HG03354 (cell line): ENCODE measurements at regions not wholly inside any gene's neighbourhood (a gene's known extent, or its start where the extent isn't known, plus 50 kb on each side); places are given as distances from the start of the nearest gene placed in this dataset.
A peak's percentile ranks its signal among the peaks of the same experiment; 100 is the strongest.
"Not testable (repeated sequence)": the region's sequence is repeated elsewhere in the genome, so short reads cannot be mapped to it uniquely, and the experiment has no call there.

ENCODE experiments used
- ATAC-seq: cut with Tn5 transposase; IDR thresholded peaks from one replicate; pipeline ENCODE4 v1.9.1; 2021; ENCODE audit warnings: mild to moderate bottlenecking; ENCODE audit not compliant: unreplicated experiment, poor library complexity, severe bottlenecking

DNA sequence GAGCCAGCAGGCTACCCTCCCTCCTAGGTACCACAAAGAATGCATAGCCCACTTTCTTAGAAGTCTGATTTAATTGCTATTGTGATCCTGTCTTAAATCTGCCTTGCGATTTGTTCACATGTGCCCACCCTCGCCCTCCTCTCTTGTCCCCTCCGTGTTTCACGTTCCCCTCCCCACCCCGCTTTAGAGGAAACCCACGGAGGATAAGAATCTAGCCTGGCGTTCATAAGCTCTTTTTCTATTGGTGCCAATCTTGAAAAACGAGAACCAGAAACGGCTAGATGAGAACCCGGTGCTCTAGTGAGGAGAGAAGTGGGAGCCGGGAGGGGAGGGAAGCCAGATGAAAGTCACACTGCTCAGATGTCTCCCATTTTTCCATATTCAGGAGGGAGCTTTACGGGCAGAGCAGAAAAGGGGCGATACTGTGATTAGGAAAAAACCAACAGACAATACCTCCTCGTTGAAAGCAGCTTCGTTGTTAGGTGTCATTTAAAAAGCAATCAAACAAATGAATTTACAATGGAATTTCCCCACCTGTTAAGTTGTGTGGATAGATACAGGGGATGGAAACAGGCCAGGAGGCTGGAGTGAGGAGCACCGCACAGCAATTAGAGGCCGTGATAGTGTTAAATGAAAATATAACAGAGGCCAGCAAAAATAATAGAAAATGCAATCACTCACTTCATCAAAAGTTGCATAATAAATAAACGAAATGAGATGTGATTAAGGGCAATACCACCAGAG is 272.1 kb downstream of the GATA3 start:
- no peak for ATAC-seq

DNA sequence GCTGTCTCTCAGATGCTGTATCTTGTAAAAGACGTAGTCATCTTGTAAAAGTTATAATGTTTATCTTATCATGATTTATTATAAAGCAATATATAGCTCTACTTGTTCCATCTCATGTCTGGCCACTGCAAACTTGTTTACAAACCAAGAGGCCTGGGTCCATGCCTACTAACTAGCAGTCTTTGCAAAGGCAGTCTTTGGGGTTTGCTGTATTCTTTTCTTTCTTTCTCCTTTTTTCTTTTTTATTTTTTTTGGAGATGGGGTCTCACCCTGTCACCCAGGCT is 272.6 kb downstream of the GATA3 start:
- no peak for ATAC-seq

DNA sequence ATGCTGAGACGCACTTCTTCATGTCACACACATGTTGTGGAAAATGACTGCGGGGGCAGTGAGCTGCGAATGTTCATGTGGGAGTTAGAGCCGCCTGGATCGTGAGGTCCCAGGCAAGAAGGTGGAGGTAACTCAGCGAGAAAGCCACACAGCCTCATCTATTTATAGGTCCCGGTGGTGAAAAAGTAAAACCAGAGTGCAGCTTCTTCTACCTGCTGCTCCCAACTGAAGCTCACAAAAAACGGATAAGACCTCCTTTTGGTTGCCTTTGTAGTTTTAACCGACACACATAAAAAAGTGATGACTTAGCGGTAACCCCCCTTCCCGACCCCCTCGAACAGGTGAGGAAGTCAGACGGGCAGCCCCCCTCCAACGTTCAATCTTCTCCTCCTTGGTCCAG is 276.9 kb downstream of the GATA3 start:
- no peak for ATAC-seq

DNA sequence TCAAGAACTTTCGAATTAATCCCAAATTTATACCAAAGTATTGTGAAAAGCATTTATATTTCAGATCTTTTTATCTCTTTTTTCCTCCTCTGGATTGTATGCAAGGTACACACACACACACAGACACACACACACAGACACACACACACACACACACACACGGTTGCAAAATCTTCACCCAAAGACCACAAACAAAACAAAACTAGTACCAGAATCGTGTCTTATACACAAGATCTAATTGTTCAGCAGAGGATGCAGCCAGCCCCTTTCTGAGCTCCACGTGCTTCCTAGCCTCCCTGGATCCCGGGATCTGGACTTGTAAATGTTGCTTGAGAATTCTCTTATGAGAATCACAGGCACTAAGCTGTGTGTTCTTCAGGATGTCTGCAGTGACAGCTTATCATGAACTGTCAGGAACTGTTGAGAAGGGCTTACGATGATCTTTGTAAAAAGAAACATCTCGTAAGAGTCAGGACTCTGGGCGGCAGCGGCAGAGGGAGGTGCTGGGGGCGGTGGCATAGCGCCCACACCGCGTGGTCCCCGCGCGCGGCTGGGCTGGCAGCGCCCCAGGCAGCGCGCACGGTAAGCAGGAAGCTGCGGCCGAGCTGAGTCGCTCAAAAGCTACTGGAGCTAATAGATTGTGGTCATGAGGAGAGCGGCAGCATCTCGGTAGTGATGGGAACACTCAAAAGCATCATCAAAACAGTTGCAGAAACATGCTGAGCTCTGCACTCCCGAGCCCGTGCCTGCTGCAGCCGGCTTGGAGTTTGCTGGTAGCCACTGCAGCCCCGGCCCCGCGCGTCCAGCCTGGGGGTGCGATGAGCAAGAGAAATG is 277.6 kb downstream of the GATA3 start:
- peak; percentile 96 for ATAC-seq

DNA sequence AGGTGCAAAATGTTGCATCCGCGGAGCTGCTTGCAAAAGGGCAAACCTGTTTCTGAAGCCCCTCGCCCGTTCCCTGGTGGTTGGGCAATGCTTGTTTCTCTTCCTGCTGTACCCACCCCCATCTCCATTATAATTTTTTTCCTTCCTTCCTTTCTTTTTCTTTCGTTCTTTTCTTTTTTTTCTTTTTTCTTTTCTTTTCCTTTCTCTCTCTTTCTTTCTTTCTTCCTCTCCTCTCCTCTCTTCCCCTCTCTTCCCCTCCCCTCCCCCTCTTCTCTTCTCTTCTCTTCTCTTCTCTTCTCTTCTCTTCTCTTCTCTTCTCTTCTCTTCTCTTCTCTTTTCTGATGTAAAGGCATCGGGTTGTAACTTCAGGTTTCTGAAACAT is 278.2 kb downstream of the GATA3 start:
- ATAC-seq = no peak

DNA sequence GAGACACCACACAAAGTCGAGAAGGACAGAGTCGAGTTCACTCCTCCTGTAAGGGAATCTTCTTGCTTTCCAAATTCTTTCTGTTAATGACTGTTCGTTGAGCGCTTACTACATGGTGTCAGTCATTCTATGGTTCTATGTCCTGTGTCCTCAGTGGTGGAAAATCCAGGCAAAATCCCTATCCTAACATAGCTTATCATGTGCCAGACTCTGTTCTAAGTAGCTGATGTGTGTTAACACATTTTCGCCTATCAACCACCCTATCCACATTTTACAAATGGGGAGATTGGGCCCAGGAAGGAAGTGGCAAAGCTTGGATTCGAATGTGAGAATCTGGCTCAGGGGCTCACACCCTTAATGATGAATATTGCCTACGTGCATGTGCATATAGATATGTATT is 280.1 kb downstream of the GATA3 start:
- ATAC-seq = no peak

DNA sequence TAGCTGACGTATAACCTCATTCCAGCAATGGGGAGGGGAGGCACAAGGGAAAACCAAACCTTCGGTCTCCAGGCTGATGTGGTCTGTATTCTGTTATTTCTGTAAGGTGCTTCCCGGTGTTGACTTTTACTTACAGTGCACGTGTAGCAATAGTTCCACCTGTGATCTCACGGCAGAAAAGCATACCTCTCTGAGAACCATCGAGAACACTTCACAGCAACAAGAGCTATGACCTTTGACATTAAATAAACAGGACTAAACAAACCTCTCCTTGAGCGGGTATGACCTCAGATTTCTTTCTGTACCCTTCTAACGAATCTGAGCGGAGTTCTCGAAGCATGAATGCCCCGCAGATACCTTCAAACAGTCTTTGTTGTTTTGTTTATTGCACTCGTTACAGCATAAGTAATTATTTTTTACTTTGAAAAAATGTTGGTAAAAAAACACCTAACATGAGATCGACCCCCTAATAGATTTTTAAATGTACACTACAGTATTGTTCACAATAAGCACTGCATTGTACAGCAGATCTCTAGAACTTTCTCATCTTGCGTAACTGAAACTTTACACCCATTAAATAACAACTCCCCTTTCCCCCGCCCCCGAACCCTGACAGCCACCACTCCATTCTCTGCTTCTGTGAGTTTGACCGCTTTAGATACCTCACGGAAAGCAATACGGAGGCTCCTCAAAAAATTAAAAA is 282.3 kb downstream of the GATA3 start:
- ATAC-seq = no peak

DNA sequence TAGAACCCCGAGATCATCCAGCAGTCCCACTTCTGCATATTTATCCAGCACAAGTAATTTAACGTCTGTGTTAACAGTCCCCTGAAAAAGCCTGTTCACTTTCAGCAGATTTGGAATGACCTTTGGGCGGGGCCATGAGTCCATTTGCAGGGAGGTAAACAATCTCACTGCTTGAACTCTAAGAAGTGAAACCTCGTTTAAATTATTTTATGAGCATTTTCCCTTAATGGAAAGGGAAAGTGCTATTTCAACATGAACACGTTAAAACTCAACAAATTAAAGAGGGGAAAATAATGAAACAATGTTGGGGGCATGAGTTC is 282.8 kb downstream of the GATA3 start:
- no peak for ATAC-seq

DNA sequence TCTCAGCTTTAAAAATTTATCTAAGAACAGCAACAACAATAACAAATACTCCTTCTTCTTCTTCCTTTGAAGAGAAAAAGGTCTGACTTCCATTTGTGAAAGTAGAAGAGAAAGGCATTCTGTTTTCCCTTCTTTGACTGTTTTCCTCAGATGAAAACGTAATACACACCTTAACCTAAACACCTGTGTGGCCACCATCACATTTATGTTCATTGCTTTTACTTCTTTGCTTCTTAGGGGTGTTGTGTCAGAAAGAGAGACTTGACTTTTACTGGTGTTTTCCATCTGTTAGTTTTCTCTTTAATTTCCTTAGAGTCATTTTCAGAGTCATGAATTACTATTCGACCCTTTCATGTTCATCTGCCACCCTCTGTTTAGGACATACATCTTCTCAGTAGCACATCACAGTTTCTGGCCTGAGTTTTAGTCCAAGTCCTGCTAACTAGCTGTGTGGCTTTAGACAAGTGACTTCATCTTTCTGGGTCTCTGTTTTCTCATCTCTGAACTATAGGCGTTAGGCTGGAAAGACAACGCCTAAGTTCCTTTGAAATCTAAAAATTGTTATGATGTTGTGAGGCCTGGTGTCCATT is 283.8 kb downstream of the GATA3 start:
- ATAC-seq = no peak

DNA sequence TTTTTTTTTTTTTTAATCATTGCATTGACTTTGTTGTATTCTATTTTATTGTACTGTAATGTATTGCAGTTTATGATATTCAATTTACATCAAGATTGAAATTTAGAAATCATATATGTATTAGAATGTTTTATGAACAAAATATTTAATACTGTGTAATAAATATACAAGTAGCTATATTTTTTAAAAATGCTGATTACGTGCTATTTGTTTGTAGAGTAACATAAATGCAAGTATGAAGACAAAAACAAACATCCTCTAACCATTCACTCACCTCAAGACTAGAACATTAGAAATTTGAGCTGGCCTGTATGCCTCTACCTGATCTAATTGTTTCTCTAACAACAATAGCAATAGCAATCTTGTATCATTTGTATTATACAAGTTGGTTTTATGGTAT is 290.3 kb downstream of the GATA3 start:
- no peak for ATAC-seq

DNA sequence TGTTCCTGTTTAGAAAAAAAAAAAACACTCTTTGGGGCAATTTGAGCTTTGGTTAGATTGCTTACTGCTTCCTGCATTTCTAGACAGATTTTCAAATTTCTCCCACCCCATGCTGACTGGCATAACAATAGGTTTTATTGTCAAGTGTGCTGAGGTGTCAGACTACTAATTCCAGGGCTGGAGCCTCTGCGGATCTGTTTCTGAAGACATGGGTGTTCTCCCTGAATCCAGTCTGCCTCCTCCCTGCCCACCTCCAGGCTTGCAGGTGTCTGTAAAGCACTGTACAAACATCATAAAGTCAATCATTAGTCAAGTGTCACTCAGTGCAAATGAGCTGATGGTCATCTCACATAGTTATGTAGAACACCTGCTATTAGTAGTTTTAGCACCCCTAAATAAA is 292.4 kb downstream of the GATA3 start:
- no peak for ATAC-seq

DNA sequence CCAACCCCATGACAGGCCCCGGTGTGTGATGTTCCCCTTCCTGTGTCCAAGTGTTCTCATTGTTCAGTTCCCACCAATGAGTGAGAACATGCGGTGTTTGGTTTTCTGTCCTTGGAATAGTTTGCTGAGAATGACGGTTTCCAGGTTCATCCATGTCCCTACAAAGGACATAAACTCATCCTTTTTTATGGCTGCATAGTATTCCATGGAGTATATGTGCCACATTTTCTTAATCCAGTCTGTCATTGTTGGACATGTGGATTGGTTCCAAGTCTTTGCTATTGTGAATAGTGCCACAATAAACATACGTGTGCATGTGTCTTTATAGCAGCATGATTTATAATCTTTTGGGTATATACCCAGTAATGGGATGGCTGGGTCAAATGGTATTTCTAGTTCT is 293.1 kb downstream of the GATA3 start:
- not testable (repeated sequence) for ATAC-seq

DNA sequence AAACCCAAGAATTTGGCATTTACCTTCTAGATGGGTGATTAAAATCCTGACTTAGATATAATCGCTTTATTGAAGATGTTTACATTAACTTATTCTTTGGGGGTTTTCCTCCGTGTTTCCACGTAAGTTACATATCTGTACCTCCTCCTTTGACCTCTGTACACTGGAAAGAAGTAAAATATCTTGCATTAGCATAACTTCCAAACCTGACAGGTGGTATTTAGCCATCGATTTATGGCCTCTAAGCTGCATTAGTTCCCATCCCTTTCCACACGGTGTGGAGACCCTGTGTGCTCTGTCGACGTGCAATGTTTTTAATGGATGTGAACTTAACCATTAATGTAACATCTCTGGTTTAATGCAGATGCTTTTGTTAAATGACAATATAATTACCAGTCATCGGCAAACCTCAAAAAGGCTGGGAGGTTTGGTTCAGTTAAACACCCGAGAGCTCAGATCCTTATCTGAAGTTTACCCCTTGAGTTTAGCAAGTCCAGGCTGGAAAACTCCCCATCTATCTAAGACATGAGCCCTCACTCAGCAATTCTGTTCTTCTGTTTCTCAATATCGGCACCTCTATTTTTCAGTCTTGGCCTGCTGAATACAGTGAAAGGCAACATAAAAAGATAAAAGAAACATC is 295.2 kb downstream of the GATA3 start:
- no peak for ATAC-seq

DNA sequence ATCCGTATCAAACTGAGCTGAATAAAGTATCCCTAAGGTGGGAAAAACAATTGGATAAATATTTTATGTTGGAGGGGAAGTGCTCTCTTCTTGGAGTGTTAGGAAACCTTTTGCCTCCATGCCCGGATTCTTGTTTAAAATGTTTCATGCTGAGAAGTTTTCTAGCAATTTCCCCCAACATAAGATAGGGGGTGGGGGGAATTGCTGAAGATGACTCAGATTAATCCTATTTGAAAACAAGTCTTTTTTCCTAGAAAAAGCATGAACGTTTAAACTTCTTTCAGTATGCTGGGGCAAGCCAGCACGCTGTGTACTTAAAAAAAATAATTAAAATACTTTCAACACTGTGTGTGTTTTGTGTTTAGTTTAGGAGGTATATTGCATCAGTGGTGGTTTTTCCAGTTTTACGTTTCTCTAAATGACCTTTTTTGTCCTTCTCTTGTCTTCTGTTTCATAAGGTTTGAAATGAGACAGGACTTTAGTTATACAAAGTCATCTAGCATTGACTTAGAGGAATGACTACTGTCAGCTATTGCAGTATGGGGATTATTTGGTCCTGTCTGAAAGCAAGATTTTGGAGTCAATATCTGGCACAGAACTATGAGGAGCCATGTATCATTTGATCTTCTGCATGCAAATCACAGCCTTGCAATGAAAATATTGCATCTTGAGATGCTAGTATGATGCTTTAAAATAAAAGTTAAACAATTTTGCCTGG is 295.9 kb downstream of the GATA3 start:
- ATAC-seq = no peak

DNA sequence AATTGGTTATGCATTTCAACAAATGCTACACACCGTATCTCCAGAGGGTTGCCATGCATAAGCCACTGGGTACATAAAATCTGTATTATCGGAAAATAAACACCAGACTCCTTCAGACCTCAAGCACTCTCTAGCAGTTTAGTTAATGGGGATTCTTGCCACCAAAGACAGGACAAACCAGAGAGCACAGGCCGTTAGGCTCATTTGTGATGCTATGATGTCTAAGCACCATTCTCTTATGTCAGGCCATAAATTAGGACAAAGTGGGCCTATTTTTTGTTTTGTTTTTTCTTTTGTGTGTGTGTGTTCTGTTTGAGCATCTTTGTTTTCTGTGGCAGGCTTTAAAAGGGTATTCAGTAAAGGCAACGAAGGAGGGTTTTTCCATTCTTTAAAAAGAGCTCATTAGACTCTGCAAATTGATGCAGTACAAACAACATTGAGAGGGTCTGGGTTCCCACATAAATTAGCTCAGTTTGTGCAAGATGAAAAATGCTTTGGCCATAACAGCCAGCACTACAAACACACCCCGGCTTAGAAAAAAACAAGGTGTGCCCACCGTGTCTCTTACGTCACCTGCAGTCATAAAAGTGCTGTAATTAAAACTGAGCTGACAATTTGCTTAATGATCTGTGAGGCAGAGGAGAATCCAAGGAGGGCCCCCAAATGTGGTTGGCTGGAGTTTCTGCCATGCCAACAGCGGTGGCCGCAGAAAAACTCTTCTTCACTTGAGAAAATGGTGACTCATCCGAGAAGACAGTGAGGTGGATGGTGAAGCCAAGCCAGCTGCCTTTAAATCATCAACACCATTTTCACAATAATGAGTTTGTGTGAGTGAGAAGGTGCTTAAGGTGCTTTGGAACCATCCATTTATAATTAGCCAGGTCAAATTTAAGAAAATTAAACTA is 297.9 kb downstream of the GATA3 start:
- no peak for ATAC-seq

DNA sequence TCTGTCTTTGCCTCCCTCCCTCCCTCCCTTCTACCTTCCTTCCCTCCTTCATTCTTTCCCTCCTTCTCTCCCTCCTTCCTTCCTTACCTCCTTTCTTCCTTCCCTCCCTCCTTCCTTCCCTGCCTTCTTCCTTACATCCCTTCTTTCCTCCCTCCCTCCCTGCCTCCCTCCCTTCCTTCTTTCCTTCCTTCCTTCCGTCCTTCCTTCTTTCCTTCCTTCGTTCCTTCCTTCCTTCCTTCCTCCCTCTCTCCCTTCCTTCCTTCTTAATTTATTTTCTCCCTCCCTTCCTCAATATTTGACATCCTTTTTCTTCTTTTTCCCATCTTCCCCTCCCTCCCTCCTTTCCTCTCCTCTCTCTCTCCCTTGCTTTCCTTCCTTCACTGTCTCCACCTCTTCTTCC is 301.8 kb downstream of the GATA3 start:
- ATAC-seq = no peak

DNA sequence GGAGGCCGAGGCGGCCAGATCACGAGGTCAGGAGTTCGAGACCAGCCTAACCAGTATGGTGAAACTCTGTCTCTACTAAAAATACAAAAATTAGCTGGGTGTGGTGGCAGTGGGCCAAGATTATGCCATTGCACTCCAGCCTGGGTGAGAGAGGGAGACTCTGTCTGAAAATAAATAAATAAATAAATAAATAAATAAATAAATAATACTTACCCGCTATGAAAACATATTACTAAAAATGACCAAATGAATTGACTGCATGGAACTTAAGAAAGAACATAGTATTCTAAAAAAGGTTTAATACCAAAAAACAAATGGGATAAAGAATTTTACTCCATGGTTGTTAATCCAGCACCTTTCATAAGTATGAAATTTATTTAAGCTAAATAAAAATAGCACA is 305.0 kb downstream of the GATA3 start:
- ATAC-seq = no peak

DNA sequence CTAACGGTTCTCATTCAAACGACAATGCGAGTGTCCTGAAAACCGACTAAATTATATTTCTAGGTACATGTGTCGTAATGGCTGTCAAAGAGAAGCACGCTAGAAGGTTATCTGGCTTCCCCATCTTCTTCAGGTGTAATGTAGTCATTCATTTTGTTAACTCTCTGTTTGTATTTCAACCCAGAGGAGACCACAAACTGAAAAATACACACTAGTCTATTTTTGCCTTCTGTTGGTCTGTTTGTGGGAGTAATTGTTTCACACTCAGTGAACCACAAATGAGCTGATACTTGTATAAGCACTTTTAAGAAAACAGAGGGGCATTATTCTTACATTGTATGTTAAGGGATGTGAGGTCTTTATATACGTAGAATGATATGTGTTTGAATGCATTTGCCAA is 305.9 kb downstream of the GATA3 start:
- ATAC-seq = no peak
